Skeletal muscle satellite cell (primary cell): ENCODE measurements at regions not wholly inside any gene's neighbourhood (a gene's known extent, or its start where the extent isn't known, plus 50 kb on each side); places are given as distances from the start of the nearest gene placed in this dataset.

Experiments used
- H3K27me3 ChIP-seq: 2 replicates; pipeline ENCODE4 v1.7.0; 2013; ENCODE audit warnings: low read length; ENCODE audit not compliant: control insufficient read depth, insufficient read depth
- H3K36me3 ChIP-seq: 2 replicates; pipeline ENCODE4 v1.7.0; 2013; ENCODE audit warnings: mild to moderate bottlenecking, control low read depth, low read length; ENCODE audit not compliant: insufficient read depth
- H3K4me1 ChIP-seq: 2 replicates; pipeline ENCODE4 v1.7.0; 2013; ENCODE audit warnings: low read length; ENCODE audit not compliant: control insufficient read depth, insufficient read depth
- H3K4me2 ChIP-seq: 2 replicates; pipeline ENCODE4 v1.7.0; 2013; ENCODE audit warnings: mild to moderate bottlenecking, low read length
- H3K4me3 ChIP-seq: 2 replicates; pipeline ENCODE4 v1.7.0; 2013; ENCODE audit warnings: low read length
- H3K9ac ChIP-seq: 2 replicates; pipeline ENCODE4 v1.7.0; 2013; ENCODE audit warnings: mild to moderate bottlenecking, low read depth, low read length, moderate library complexity
- H3K9me3 ChIP-seq: replicated peaks from 2 replicates; pipeline ENCODE4 v1.7.0; 2013; ENCODE audit warnings: mild to moderate bottlenecking, control low read depth, low read length

GRCh38 chr11:43994196-43994595 is 51.8 kb downstream of the C11orf96 start:
- no peaks in the 10 kb centered on the region for H3K36me3 ChIP-seq
- no peak overlapping the region for H3K4me2 ChIP-seq
- H3K9ac ChIP-seq, result no peak overlapping the region
- H3K27me3 ChIP-seq, result peaks cover 61% of the 10 kb centered on the region
- no peak overlapping the region for H3K4me3 ChIP-seq
- no peaks in the 10 kb centered on the region for H3K9me3 ChIP-seq
- no peaks in the 10 kb centered on the region for H3K4me1 ChIP-seq

DNA sequence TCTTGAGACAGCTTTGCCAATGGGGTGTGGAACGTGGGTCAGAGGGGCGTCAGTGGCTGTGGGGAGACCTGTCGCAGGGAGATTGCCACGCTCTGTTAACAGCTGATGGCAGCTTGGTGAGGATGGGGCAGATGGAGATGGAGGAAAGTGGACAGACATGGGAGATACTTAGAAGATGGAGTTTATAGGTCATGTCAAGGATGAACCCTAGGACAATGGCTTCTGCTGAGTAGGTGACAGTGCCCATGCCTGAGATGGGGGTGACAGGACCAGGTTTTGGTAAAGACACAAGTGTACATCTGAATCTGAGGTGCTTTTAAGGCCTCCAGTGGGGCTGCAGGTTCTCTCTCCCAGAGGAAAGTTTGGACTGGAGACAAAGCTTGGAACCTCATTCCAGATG is 51.5 kb upstream of the ACCSL start:
- Histone ChIP-seq H3K4me1 (no peaks in the 10 kb centered on the region), H3K4me3 (no peak overlapping the region), H3K27me3 (peaks cover 63% of the 10 kb centered on the region), H3K4me2 (no peak overlapping the region), H3K9ac (no peak overlapping the region), H3K36me3 (no peaks in the 10 kb centered on the region), H3K9me3 (no peaks in the 10 kb centered on the region)

- H3K4me2 ChIP-seq, result no peak overlapping the region
- no peaks in the 10 kb centered on the region for H3K4me1 ChIP-seq
- peaks cover 69% of the 10 kb centered on the region for H3K27me3 ChIP-seq
- no peaks in the 10 kb centered on the region for H3K36me3 ChIP-seq
- no peaks in the 10 kb centered on the region for H3K9me3 ChIP-seq
- H3K4me3 ChIP-seq, result no peak overlapping the region
- H3K9ac ChIP-seq, result no peak overlapping the region
Observed at GRCh38 chr11:43997022-43997660, 50.6 kb upstream of the ACCSL start.
